GM18505 (cell line): ENCODE measurements at regions not wholly inside any gene's neighbourhood (a gene's known extent, or its start where the extent isn't known, plus 50 kb on each side); places are given as distances from the start of the nearest gene placed in this dataset.

ENCODE experiments used
- ATAC-seq: cut with Tn5 transposase; IDR thresholded peaks from one replicate; pipeline ENCODE4 v1.9.1; 2021; ENCODE audit not compliant: unreplicated experiment
- POLR2A ChIP-seq: IDR thresholded peaks from 4 replicates; pipeline ENCODE4 v1.6.1; 2011; ENCODE audit warnings: borderline replicate concordance; ENCODE audit not compliant: insufficient read depth, insufficient read length; ENCODE audit errors: extremely low read depth

DNA sequence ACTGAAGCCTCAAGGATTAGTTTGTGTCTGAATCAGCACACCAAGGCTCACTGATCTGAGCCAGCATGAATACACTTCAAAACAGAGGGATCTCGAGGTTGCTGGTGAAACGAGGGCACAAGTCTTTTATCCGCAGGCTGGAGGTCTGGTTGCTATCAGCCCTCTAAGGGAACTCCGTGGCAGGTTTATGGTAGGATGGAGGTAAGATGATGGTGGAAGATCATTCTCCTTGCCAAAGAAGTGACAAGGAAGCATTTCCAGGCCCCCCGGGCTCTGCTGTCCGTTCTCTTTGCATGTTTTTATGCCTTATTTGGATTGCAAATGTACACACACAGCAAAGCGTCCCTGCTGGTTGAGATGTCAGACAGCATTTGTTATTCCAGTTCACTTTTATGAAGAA, 268.3 kb downstream of the ARHGAP12 start:
- TF ChIP-seq POLR2A = no peak
- ATAC-seq = no peak

- ATAC-seq = no peak
- TF ChIP-seq POLR2A = no peak
These were observed 269.0 kb downstream of the ARHGAP12 start for GRCh38 chr10:31659665-31660064.

DNA sequence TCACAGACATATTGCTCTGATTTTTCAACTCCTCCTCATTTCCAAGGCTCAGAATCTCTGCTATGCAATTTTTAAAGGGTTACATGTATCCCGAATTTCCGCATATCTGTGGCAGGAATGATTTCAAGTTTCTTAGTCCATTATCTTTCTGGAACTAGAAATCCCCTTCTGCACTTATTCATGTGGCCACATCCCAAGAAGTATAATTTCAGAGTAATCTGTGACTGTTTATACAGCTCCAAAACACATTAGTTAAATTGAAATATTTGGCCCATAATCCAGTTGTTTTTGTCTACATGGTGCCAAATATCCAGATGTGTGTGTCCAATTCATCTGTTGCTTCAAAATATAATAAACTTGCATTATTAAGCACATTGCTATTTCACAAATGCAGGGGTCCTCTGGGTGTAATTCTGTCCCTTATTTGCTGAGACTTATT, 271.2 kb downstream of the ARHGAP12 start:
- ATAC-seq = no peak
- TF ChIP-seq POLR2A = no peak

- TF ChIP-seq POLR2A = no peak
- no peak for ATAC-seq
These were observed 271.7 kb downstream of the ARHGAP12 start for GRCh38 chr10:31656851-31657433.

- no peak for TF ChIP-seq POLR2A
- ATAC-seq = no peak
These were observed 276.6 kb downstream of the ARHGAP12 start for GRCh38 chr10:31652038-31652437.

DNA sequence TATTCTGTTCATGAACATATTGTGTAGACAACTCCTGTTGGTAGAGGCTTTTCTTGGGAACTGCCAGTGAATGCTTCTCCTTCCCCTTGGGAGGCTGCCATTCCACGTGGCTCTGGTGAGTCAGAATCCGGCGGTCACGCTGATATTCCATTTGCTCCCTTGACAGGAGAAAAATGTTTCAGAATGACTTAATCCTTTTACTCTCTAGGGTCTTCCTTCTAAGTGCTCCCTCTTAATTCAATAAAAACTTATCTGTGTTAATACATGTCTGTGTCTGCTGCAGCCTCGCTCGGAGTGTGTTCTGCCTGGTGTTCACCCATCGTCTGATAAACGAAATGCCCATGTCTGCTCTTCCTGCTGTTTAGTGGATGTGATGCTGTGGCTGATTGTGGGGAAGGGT, 278.6 kb downstream of the ARHGAP12 start:
- ATAC-seq = no peak
- TF ChIP-seq POLR2A = no peak

DNA sequence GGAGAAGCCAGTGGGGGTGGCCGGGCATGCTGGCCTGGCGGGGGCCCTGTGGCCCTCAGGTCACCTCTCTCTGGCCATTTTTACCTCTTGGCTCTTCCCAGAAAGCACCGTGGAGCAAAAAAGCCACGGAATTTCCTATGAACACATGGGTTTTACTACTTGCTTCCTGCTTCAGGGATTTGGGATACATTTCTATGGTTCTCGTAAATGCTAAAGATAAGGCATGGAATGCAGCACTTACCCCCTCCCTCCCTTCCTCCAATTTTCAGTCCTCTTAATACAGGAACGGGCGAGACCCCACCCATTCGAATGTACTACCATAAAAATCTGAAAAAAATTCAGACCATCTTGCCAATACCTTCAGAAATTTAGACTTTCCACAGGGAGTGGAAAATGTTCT, 279.7 kb downstream of the ARHGAP12 start:
- no peak for TF ChIP-seq POLR2A
- no peak for ATAC-seq

DNA sequence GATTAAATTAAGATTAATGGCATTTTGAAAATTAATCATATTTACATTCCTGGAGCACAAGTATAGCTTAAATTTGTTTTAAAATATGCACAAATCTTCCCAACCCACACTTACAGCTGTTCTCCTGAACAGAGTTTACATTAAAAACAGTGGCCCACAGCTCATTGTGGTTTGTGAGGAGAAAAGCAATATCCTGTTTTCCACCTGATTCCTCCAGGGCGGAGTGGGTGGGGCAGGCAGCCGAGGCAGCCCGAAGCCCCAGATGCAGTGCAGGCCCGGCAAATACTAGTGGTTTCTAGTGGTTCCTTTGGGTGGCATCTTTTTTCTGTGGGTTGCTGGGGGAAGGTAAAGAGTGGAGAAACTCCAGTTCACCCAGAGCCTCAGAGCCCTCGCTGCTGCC, 280.8 kb downstream of the ARHGAP12 start:
- no peak for ATAC-seq
- TF ChIP-seq POLR2A = no peak

DNA sequence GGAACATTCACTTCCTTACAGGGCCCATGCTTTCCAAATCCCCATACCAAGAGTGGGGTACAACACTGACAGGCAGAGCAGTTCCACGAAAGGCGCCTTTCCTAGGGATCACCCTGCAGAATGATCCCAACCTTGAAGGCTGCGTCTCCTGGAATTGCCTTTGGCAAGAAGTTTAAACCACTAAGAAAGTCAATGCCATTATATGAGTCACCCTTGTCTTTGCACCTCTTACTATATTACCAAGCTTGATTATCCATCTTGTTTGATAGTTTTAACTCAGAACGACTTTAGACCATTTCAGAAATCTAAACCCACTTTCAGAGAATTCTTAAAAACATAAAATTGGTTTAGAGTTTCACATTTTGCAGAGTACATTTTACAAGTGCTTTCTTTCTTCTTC, 282.1 kb downstream of the ARHGAP12 start:
- no peak for TF ChIP-seq POLR2A
- no peak for ATAC-seq

GRCh38 chr10:31645786-31646185, 282.8 kb downstream of the ARHGAP12 start:
- no peak for ATAC-seq
- TF ChIP-seq POLR2A = no peak

- TF ChIP-seq POLR2A = no peak
- no peak for ATAC-seq
These were observed 283.5 kb downstream of the ARHGAP12 start for GRCh38 chr10:31644931-31645633.

GRCh38 chr10:31642281-31642680, 286.4 kb downstream of the ARHGAP12 start:
- ATAC-seq = no peak

DNA sequence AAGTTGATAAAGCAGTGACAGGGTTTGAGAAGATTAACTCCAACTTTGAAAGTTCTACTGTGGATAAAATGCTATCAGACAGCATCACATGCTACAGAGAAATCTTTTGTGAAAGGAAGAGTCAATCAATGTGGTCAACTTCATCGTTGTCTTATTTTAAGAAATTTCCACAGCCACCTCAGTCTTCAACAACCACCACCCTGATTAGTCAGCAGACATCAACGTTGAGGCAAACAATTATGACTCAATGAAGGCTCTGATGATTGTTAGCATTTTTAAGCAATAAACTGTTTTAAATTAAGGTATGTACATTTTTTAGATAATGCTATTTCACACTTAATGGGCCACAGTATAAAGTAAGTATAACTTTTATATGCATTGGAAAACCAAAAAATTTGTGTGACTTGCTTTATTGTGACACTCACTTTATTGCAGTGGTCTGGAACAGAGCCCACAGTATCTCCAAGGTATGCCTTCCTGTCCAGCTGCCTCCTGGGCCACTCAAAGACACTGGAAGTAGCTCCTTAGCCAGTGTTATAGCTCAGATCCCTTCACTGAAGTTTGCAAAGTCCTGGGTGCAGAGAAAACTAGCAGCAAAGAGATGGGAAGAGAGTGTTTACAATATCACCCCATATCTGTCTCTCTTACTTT, 293.1 kb downstream of the ARHGAP12 start:
- no peak for ATAC-seq
- TF ChIP-seq POLR2A = no peak

More at GRCh38 chr10:31642281-31642680, 286.4 kb downstream of the ARHGAP12 start:
- no peak for TF ChIP-seq POLR2A

- no peak for TF ChIP-seq POLR2A
- no peak for ATAC-seq
These were observed 293.6 kb downstream of the ARHGAP12 start for GRCh38 chr10:31635009-31635408.

DNA sequence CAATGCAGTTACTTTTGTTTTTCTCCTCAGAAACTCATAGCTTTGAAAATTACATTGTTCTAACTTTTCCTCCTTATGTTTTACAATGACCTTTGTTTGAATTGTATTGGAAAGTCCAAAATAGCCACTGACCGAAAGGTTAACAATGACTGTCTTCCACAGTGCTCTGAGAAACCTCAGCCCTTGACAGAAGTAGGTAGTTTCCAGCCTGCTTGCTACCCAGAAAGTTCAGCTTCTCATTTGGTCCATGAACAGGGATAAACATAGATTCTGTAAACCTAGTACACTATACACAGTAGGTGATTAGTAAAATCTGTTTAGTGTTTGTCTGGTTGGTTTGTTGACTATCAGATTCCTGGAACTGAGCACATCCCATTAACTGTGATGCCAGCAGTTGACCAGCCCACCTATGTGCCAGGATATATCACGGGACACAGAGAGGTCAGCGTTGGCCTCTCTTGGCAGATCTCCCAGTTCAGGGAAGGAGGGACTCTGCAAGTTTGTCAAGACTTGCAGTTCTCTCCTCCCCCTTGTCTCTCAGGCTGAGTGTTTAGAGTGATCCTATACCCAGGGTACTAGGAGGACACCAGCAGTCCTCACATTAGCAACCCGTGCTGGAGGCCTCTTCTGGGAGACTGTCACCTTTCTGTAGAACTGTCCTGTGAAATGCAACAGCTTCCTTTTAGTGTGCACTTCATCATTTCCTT, 297.6 kb downstream of the ARHGAP12 start:
- TF ChIP-seq POLR2A = no peak
- no peak for ATAC-seq
